Sigmoid colon (tissue), 6 donors: ENCODE measurements at regions not wholly inside any gene's neighbourhood (a gene's known extent, or its start where the extent isn't known, plus 50 kb on each side); places are given as distances from the start of the nearest gene placed in this dataset.

Experiments
- DNase-seq: peaks from one replicate; pipeline ENCODE4 v3.0.0-alpha.2; 2019
- H3K27ac ChIP-seq, 4 donors: fragments of 200-600 bp; sonication (generic); one replicate each; pipeline ENCODE4 v1.5.1; 2016 to 2019; ENCODE audit warnings: mild to moderate bottlenecking in 1 of 4
- H3K27me3 ChIP-seq, 3 donors: fragments of 200-600 bp; sonication (generic); one replicate each; pipeline ENCODE4 v1.5.1; 2019; ENCODE audit warnings: mild to moderate bottlenecking in 1 of 3
- H3K36me3 ChIP-seq, 4 donors: fragments of 200-600 bp; sonication (generic); one replicate each; pipeline ENCODE4 v1.5.1; 2016 to 2019
- H3K4me1 ChIP-seq, 4 donors: fragments of 200-600 bp; sonication (generic); one replicate each; pipeline ENCODE4 v1.5.1; 2017 to 2019
- H3K4me3 ChIP-seq, 4 donors: fragments of 200-600 bp; sonication (generic); one replicate each; pipeline ENCODE4 v1.5.1; 2017 to 2019; ENCODE audit warnings: mild to moderate bottlenecking in 2 of 4, moderate library complexity in 1 of 4
- H3K9me3 ChIP-seq, 4 donors: fragments of 200-600 bp in 3 of 4; sonication (generic) in 3 of 4; one replicate each; pipeline versions ENCODE4 v1.5.1 to v1.6.1; 2013 to 2019
- EP300 ChIP-seq, 4 donors: sonication (generic); formaldehyde crosslinking; IDR thresholded peaks; one replicate each; pipeline ENCODE4 v1.6.1; 2017; ENCODE audit warnings: antibody characterized with exemption in 4 of 4
- POLR2A ChIP-seq, 2 donors: fragments of 450-650 bp; IDR thresholded peaks; one replicate each; pipeline ENCODE4 v1.6.1; 2016; ENCODE audit warnings: antibody characterized with exemption in 2 of 2, mild to moderate bottlenecking in 2 of 2, moderate library complexity in 2 of 2
- POLR2AphosphoS5 ChIP-seq, 4 donors: sonication (generic); formaldehyde crosslinking; IDR thresholded peaks; one replicate each; pipeline ENCODE4 v1.6.1; 2017; ENCODE audit warnings: antibody characterized with exemption in 4 of 4
- WGBS, 2 donors: extraction: QIAGEN DNeasy Blood & Tissue Kit; methylation state at CpG; one replicate each; pipeline ENCODE4 v1.1.7; 2013; 5-methylcytosine and 5-hydroxymethylcytosine counted together
- intact Hi-C: fragments of 100-400 bp; cut with DNase I; formaldehyde crosslinking; loops from one replicate; pipeline ENCODE4 v1.15.1; 2023
- TF ChIP-seq, protein P1 (sequence below), 4 experiments: fragments of 450-650 bp in 3 of 4; fragments of 200-600 bp in 1 of 4; IDR thresholded peaks; one replicate each; pipeline ENCODE4 v1.5.1; 2016 to 2019; ENCODE audit warnings: antibody characterized with exemption in 4 of 4, mild to moderate bottlenecking in 3 of 4, moderate library complexity in 2 of 4
- donor health status: healthy with polysubstance abuse.
- donor health status: healthy.

DNA sequence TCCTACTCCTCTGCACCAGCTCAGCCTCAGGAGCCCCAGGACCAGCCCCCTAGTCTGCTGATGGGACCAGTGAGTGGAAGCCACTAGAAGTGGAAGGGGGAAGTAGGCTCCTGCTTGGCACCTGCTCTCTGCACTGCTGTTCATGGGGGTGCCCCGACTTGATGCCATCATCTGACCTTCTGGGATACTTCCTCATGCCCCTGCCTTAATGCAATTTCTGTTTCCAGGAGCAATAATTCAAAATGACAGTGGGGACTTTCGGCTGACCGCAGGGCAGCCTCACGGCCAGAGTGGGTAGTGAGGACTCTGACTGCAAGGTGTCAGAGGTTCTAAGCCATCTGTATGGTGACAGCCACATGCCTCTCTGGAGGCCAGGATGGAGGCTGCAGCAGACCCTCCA, 196.4 kb upstream of the WSCD1 start:
- no peaks in the 10 kb centered on the region for H3K36me3 ChIP-seq
- TF ChIP-seq POLR2A (IDR thresholded peaks at IDR 0.05), result no peak
- TF ChIP-seq EP300 (IDR thresholded peaks at IDR 0.05), result no peak
- TF ChIP-seq, protein P1, sequence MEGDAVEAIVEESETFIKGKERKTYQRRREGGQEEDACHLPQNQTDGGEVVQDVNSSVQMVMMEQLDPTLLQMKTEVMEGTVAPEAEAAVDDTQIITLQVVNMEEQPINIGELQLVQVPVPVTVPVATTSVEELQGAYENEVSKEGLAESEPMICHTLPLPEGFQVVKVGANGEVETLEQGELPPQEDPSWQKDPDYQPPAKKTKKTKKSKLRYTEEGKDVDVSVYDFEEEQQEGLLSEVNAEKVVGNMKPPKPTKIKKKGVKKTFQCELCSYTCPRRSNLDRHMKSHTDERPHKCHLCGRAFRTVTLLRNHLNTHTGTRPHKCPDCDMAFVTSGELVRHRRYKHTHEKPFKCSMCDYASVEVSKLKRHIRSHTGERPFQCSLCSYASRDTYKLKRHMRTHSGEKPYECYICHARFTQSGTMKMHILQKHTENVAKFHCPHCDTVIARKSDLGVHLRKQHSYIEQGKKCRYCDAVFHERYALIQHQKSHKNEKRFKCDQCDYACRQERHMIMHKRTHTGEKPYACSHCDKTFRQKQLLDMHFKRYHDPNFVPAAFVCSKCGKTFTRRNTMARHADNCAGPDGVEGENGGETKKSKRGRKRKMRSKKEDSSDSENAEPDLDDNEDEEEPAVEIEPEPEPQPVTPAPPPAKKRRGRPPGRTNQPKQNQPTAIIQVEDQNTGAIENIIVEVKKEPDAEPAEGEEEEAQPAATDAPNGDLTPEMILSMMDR (IDR thresholded peaks at IDR 0.05), result no peak
- intact Hi-C loops, result no loop called here
- no peaks in the 10 kb centered on the region for H3K9me3 ChIP-seq
- 46 to 57% methylated on average over 4 of the region's 4 CpGs for WGBS, 2 donors
- DNase-seq, result no peak
- H3K27ac ChIP-seq, result no peak overlapping the region
- no peaks in the 10 kb centered on the region for H3K4me1 ChIP-seq
- no peak overlapping the region for H3K4me3 ChIP-seq
- H3K27me3 ChIP-seq, result no peaks in the 10 kb centered on the region

DNA sequence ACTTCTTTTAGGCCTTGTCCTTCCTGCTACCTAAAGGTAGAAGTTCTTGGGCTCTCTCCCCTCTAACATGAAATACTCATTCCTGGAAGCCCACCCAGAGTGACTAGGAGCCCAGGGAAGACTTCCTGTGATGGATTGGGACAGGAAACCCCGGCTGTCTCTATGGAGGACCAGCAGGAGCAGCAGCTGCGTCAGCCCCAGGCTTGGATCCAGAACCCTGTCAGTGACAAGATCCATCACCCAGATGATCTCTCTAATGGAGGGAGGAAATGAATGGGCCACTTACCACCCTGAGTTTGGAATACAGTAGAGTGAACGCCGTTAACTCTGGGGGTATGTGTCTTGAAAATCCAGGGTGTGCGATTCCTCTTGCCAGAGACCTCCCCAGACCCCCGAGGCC, 195.7 kb upstream of the WSCD1 start:
- intact Hi-C loops, result no loop called here
- no peaks in the 10 kb centered on the region for H3K27me3 ChIP-seq
- H3K4me3 ChIP-seq, result no peak overlapping the region
- H3K4me1 ChIP-seq, result no peaks in the 10 kb centered on the region
- H3K27ac ChIP-seq, result no peak overlapping the region
- 69 to 73% methylated on average over 6 of the region's 6 CpGs for WGBS, 2 donors
- DNase-seq, result no peak
- TF ChIP-seq EP300 (IDR thresholded peaks at IDR 0.05) (no peak), POLR2A (IDR thresholded peaks at IDR 0.05) (no peak), POLR2AphosphoS5 (IDR thresholded peaks at IDR 0.05) (no peak)
- TF ChIP-seq, protein P1 (IDR thresholded peaks at IDR 0.05), result no peak
- H3K9me3 ChIP-seq, result no peaks in the 10 kb centered on the region
- no peaks in the 10 kb centered on the region for H3K36me3 ChIP-seq

DNA sequence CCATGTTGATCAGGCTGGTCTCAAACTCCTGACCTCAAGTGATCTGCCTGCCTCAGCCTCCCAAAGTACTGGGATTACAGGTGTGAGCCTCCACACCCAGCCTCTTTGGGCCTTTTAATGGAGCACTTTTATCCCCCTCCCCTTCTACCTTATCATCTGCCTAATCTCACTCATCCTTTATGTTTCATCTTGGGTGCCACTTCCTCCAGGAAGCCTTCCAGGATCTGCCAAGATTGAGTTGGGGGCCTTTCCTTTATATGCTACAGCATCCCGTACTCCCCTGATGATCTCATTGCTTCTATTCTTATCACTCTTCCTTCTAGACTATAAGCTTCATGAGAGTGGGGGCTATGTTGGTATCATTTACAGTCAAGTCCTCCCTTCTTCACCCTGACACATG, 192.8 kb upstream of the WSCD1 start:
- Histone ChIP-seq H3K36me3 (no peaks in the 10 kb centered on the region), H3K27me3 (no peaks in the 10 kb centered on the region), H3K4me1 (no peaks in the 10 kb centered on the region), H3K4me3 (no peak overlapping the region), H3K9me3 (no peaks in the 10 kb centered on the region), H3K27ac (no peak overlapping the region)
- 67 to 69% methylated on average over 1 of the region's 1 CpG for WGBS, 2 donors
- intact Hi-C loops, result no loop called here
- no peak for DNase-seq
- TF ChIP-seq POLR2A (IDR thresholded peaks at IDR 0.05) (no peak), EP300 (IDR thresholded peaks at IDR 0.05) (no peak), POLR2AphosphoS5 (IDR thresholded peaks at IDR 0.05) (no peak)
- TF ChIP-seq, protein P1 (IDR thresholded peaks at IDR 0.05), result no peak

DNA sequence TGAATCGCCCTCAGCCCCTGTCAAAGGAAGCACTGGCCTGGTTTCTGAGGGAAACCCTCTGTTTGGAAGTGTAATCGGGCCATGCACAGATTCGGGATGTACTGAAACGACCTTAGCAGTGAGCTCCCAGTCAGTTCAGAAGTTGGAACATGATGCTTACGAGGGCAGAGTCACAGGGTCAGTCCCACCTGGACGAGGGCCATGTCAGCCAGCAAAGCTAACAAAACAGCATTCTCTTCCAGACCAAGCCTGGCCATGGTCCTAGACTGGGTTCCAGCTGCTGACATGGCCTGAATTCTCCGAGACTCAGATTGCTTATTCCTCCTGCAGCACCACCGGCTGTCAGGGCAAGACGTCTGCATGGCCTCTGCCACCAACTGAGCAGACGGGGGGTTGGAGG, 192.2 kb upstream of the WSCD1 start:
- no peak overlapping the region for H3K27ac ChIP-seq
- no peak overlapping the region for H3K4me3 ChIP-seq
- no peaks in the 10 kb centered on the region for H3K4me1 ChIP-seq
- WGBS, 2 donors, result 67% methylated on average over 10 of the region's 10 CpGs
- TF ChIP-seq, protein P1 (IDR thresholded peaks at IDR 0.05), result no peak
- TF ChIP-seq POLR2AphosphoS5 (IDR thresholded peaks at IDR 0.05), result no peak
- no peak for TF ChIP-seq EP300 (IDR thresholded peaks at IDR 0.05)
- no peak for TF ChIP-seq POLR2A (IDR thresholded peaks at IDR 0.05)
- H3K27me3 ChIP-seq, result no peaks in the 10 kb centered on the region
- no peak for DNase-seq
- H3K9me3 ChIP-seq, result no peaks in the 10 kb centered on the region
- intact Hi-C loops, result no loop called here
- H3K36me3 ChIP-seq, result no peaks in the 10 kb centered on the region

GRCh38 chr17:5881849-5882248, 188.3 kb upstream of the WSCD1 start:
- Histone ChIP-seq H3K27me3 (peaks cover 0 to 7% (median 0%) of the 10 kb centered on the region in 3 donors), H3K36me3 (no peaks in the 10 kb centered on the region), H3K4me3 (no peak overlapping the region), H3K27ac (no peak overlapping the region), H3K4me1 (no peaks in the 10 kb centered on the region), H3K9me3 (no peaks in the 10 kb centered on the region)
- intact Hi-C loops, result no loop called here
- TF ChIP-seq POLR2A (IDR thresholded peaks at IDR 0.05) (no peak), EP300 (IDR thresholded peaks at IDR 0.05) (no peak), POLR2AphosphoS5 (IDR thresholded peaks at IDR 0.05) (no peak)
- TF ChIP-seq, protein P1 (IDR thresholded peaks at IDR 0.05), result no peak
- WGBS, 2 donors, result 80 to 81% methylated on average over 6 of the region's 6 CpGs
- no peak for DNase-seq
